ENCODE measurements at regions not wholly inside any gene's neighbourhood (a gene's known extent, or its start where the extent isn't known, plus 50 kb on each side); places are given as distances from the start of the nearest gene placed in this dataset.

DNA sequence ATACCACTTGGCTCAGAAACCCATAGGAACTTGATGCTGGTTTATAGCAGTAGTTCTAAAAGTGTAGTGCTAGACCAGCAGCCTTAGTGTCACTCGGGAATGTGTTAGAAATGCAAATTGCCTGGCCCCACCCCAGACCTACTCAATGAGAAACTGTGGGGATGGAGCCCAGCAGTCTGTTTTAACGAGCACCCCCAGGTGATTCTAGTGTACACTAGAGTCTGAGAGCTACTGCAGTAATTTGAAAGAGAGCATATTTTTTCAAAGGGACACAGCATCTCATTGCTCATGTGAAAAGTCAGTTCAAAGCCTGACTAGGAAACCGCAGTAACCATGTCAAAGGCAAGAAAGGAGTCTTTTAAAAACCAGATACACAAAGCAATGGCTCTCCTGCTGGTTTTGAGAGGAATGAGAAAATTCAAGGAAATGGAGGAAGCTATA, 313.4 kb downstream of the SQOR start:
- H3K27me3 ChIP-seq (ENCODE audit: insufficient read depth, low read length), result no peaks in the 10 kb centered on the region
- H3K4me3 ChIP-seq (ENCODE audit: insufficient read depth, low read depth, low read length), result no peak overlapping the region
- H3K27ac Mint-ChIP-seq (ENCODE audit: unreplicated experiment), result no peak overlapping the region
- no peaks in the 10 kb centered on the region for H3K4me1 Mint-ChIP-seq (ENCODE audit: low read depth, unreplicated experiment)
- H3K27me3 Mint-ChIP-seq (ENCODE audit: low read depth, unreplicated experiment), result peaks cover 2% of the 10 kb centered on the region
- DNase-seq (ENCODE audit: low read depth) (no peak), FAIRE-seq (no peak)
- H3K79me2 ChIP-seq (ENCODE audit: insufficient read depth, low read length), result no peaks in the 10 kb centered on the region
- no peaks in the 10 kb centered on the region for H3K9me3 ChIP-seq (ENCODE audit: insufficient read depth, low read depth, low read length)
- H3K36me3 ChIP-seq (ENCODE audit: insufficient read depth, low read length), result no peaks in the 10 kb centered on the region
- no peaks in the 10 kb centered on the region for H4K20me1 ChIP-seq (ENCODE audit: insufficient read depth, low read length)
- H3K9ac ChIP-seq (ENCODE audit: low read length), result no peak overlapping the region
- TF ChIP-seq, protein P1, sequence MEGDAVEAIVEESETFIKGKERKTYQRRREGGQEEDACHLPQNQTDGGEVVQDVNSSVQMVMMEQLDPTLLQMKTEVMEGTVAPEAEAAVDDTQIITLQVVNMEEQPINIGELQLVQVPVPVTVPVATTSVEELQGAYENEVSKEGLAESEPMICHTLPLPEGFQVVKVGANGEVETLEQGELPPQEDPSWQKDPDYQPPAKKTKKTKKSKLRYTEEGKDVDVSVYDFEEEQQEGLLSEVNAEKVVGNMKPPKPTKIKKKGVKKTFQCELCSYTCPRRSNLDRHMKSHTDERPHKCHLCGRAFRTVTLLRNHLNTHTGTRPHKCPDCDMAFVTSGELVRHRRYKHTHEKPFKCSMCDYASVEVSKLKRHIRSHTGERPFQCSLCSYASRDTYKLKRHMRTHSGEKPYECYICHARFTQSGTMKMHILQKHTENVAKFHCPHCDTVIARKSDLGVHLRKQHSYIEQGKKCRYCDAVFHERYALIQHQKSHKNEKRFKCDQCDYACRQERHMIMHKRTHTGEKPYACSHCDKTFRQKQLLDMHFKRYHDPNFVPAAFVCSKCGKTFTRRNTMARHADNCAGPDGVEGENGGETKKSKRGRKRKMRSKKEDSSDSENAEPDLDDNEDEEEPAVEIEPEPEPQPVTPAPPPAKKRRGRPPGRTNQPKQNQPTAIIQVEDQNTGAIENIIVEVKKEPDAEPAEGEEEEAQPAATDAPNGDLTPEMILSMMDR (IDR thresholded peaks at IDR 0.05; ENCODE audit: insufficient read depth, low read depth, low read length), result no peak
- no peak for TF ChIP-seq EZH2 (IDR thresholded peaks at IDR 0.05; ENCODE audit: insufficient read depth, low read length)
- peaks cover 2% of the 10 kb centered on the region for H3K9me3 Mint-ChIP-seq (ENCODE audit: unreplicated experiment)
- no peaks in the 10 kb centered on the region for H3K4me1 ChIP-seq (ENCODE audit: insufficient read depth, low read length)
- no peak overlapping the region for H2AFZ ChIP-seq (ENCODE audit: low read depth, low read length)
- H3K4me2 ChIP-seq (ENCODE audit: low read length), result no peak overlapping the region
- no peak overlapping the region for H3K27ac ChIP-seq (ENCODE audit: low read depth, low read length)
- no peaks in the 10 kb centered on the region for H3K36me3 Mint-ChIP-seq (ENCODE audit: low read depth, unreplicated experiment)
- H3K4me3 Mint-ChIP-seq (ENCODE audit: unreplicated experiment), result no peak overlapping the region

DNA sequence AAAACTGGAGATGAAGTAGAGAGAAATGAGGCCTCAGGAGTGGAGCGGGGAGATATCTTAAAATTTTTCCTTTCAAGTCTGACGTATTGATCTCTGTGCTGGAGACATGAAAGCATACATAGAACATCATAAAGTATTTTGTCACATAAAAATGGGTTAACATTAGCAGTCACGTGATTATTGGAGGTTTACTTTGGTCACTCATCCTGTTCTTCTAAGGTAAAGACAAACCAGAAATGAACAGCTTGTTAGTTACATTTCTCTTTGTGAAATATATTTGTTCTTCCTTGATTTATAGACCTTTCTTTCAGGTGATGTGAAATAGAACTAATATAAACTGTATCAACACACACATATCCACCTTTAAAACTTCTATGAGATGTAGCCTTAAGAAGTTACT, 324.1 kb downstream of the SQOR start:
- no peak overlapping the region for H2AFZ ChIP-seq (ENCODE audit: low read depth, low read length)
- no peaks in the 10 kb centered on the region for H3K27me3 ChIP-seq (ENCODE audit: insufficient read depth, low read length)
- H3K79me2 ChIP-seq (ENCODE audit: insufficient read depth, low read length), result no peaks in the 10 kb centered on the region
- no peaks in the 10 kb centered on the region for H3K27me3 Mint-ChIP-seq (ENCODE audit: low read depth, unreplicated experiment)
- H3K9me3 Mint-ChIP-seq (ENCODE audit: unreplicated experiment), result peaks cover 3% of the 10 kb centered on the region
- H3K4me3 Mint-ChIP-seq (ENCODE audit: unreplicated experiment), result no peak overlapping the region
- FAIRE-seq (no peak), DNase-seq (ENCODE audit: low read depth) (no peak)
- no peak overlapping the region for H3K27ac Mint-ChIP-seq (ENCODE audit: unreplicated experiment)
- no peak for TF ChIP-seq EZH2 (IDR thresholded peaks at IDR 0.05; ENCODE audit: insufficient read depth, low read length)
- TF ChIP-seq, protein P1 (IDR thresholded peaks at IDR 0.05; ENCODE audit: insufficient read depth, low read depth, low read length), result no peak
- H3K4me2 ChIP-seq (ENCODE audit: low read length), result no peak overlapping the region
- peaks cover 2% of the 10 kb centered on the region for H3K36me3 Mint-ChIP-seq (ENCODE audit: low read depth, unreplicated experiment)
- H3K4me1 ChIP-seq (ENCODE audit: insufficient read depth, low read length), result no peaks in the 10 kb centered on the region
- peaks cover 11% of the 10 kb centered on the region for H3K9me3 ChIP-seq (ENCODE audit: insufficient read depth, low read depth, low read length)
- no peak overlapping the region for H3K9ac ChIP-seq (ENCODE audit: low read length)
- H3K4me1 Mint-ChIP-seq (ENCODE audit: low read depth, unreplicated experiment), result no peaks in the 10 kb centered on the region
- H3K36me3 ChIP-seq (ENCODE audit: insufficient read depth, low read length), result no peaks in the 10 kb centered on the region
- H3K27ac ChIP-seq (ENCODE audit: low read depth, low read length), result no peak overlapping the region
- H4K20me1 ChIP-seq (ENCODE audit: insufficient read depth, low read length), result no peaks in the 10 kb centered on the region
- no peak overlapping the region for H3K4me3 ChIP-seq (ENCODE audit: insufficient read depth, low read depth, low read length)

DNA sequence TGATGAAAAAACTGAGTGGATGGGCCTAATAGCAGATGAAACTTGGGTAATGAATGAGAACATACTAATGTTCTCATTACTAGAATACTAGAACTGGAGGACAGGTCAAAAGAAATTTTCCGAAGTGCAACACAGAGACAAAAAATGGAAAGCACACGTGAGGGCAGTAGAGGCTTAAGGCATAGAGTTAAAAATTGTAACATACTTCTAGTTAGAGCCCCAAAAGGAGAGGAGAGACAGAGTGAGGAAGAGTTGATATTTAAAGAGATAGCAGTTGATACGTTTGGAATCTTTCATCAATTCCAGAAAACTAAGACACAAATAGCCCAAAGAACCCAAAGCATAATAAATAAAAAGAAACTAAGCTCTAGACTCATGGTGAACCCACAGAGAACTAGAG, 327.9 kb downstream of the SQOR start:
- Mint-ChIP-seq H3K4me3 (ENCODE audit: unreplicated experiment) (no peak overlapping the region), H3K27me3 (ENCODE audit: low read depth, unreplicated experiment) (no peaks in the 10 kb centered on the region), H3K36me3 (ENCODE audit: low read depth, unreplicated experiment) (no peaks in the 10 kb centered on the region), H3K4me1 (ENCODE audit: low read depth, unreplicated experiment) (no peaks in the 10 kb centered on the region), H3K27ac (ENCODE audit: unreplicated experiment) (no peak overlapping the region), H3K9me3 (ENCODE audit: unreplicated experiment) (peaks cover 6% of the 10 kb centered on the region)
- Histone ChIP-seq H2AFZ (ENCODE audit: low read depth, low read length) (no peak overlapping the region), H3K9ac (ENCODE audit: low read length) (no peak overlapping the region), H3K4me3 (ENCODE audit: insufficient read depth, low read depth, low read length) (no peak overlapping the region), H3K4me2 (ENCODE audit: low read length) (no peak overlapping the region), H3K4me1 (ENCODE audit: insufficient read depth, low read length) (no peaks in the 10 kb centered on the region), H4K20me1 (ENCODE audit: insufficient read depth, low read length) (no peaks in the 10 kb centered on the region), H3K9me3 (ENCODE audit: insufficient read depth, low read depth, low read length) (peaks cover 13% of the 10 kb centered on the region), H3K27ac (ENCODE audit: low read depth, low read length) (no peak overlapping the region), H3K27me3 (ENCODE audit: insufficient read depth, low read length) (no peaks in the 10 kb centered on the region), H3K79me2 (ENCODE audit: insufficient read depth, low read length) (no peaks in the 10 kb centered on the region), H3K36me3 (ENCODE audit: insufficient read depth, low read length) (no peaks in the 10 kb centered on the region)
- TF ChIP-seq, protein P1 (IDR thresholded peaks at IDR 0.05; ENCODE audit: insufficient read depth, low read depth, low read length), result no peak
- TF ChIP-seq EZH2 (IDR thresholded peaks at IDR 0.05; ENCODE audit: insufficient read depth, low read length), result no peak
- DNase-seq (ENCODE audit: low read depth) (no peak), FAIRE-seq (no peak)

Data from astrocyte (in vitro differentiated cells and primary cell).